DOHH2 (cell line): ENCODE measurements at regions not wholly inside any gene's neighbourhood (a gene's known extent, or its start where the extent isn't known, plus 50 kb on each side); places are given as distances from the start of the nearest gene placed in this dataset.

ENCODE experiments used
- H3F3A ChIP-seq: fragments of 200-600 bp; sonication (generic), shearing (Covaris generic); 2 replicates; pipeline ENCODE4 v1.6.0; 2016; ENCODE audit warnings: antibody characterized with exemption, mild to moderate bottlenecking; ENCODE audit not compliant: control insufficient read depth, insufficient read depth
- H3K27ac ChIP-seq: fragments of 200-600 bp; sonication (generic); 2 replicates; pipeline ENCODE4 v1.5.1; 2014; ENCODE audit warnings: low read depth, mild to moderate bottlenecking, low read length, moderate library complexity
- H3K27me3 ChIP-seq: fragments of 200-600 bp; sonication (generic); 2 replicates; pipeline ENCODE4 v1.6.1; 2014; ENCODE audit warnings: mild to moderate bottlenecking, low read length, mixed read lengths; ENCODE audit not compliant: control insufficient read depth
- H3K36me3 ChIP-seq: fragments of 200-600 bp; sonication (generic); 2 replicates; pipeline ENCODE4 v1.6.1; 2014; ENCODE audit warnings: mild to moderate bottlenecking, low read length, moderate library complexity, mixed read lengths; ENCODE audit not compliant: control insufficient read depth
- H3K4me1 ChIP-seq: fragments of 200-600 bp; sonication (generic); 2 replicates; pipeline ENCODE4 v1.6.1; 2014; ENCODE audit warnings: mild to moderate bottlenecking, low read length, mixed read lengths; ENCODE audit not compliant: control insufficient read depth
- H3K4me2 ChIP-seq: fragments of 200-600 bp; sonication (generic); 2 replicates; pipeline ENCODE4 v1.6.0; 2014; ENCODE audit warnings: mild to moderate bottlenecking, low read length, moderate library complexity
- H3K4me3 ChIP-seq: fragments of 200-600 bp; sonication (generic); 2 replicates; pipeline ENCODE4 v1.5.1; 2014; ENCODE audit warnings: mild to moderate bottlenecking, low read length, mixed read lengths
- H3K79me2 ChIP-seq: fragments of 200-600 bp; sonication (generic); 2 replicates; pipeline ENCODE4 v1.6.1; 2014; ENCODE audit warnings: mild to moderate bottlenecking, low read length, mixed read lengths; ENCODE audit not compliant: control insufficient read depth
- H3K9me2 ChIP-seq: fragments of 200-600 bp; sonication (generic); replicated peaks from 2 replicates; pipeline ENCODE4 v1.6.1; 2014; ENCODE audit warnings: mild to moderate bottlenecking, low read length, mixed read lengths; ENCODE audit not compliant: control insufficient read depth
- H3K9me3 ChIP-seq: fragments of 200-600 bp; sonication (generic); 2 replicates; pipeline ENCODE4 v1.6.1; 2014; ENCODE audit warnings: antibody characterized with exemption, low read length, mixed read lengths; ENCODE audit not compliant: control insufficient read depth, insufficient read depth
- H4K20me1 ChIP-seq: fragments of 200-600 bp; sonication (generic); 2 replicates; pipeline ENCODE4 v1.6.0; 2014; ENCODE audit warnings: low read depth, mild to moderate bottlenecking, antibody characterized with exemption, low read length, moderate library complexity; ENCODE audit not compliant: control insufficient read depth, insufficient read depth
- CTCF ChIP-seq: fragments of 200-600 bp; sonication (generic); IDR thresholded peaks from one replicate; pipeline ENCODE4 v1.5.1; 2014; ENCODE audit warnings: antibody characterized with exemption, mild to moderate bottlenecking, low read depth, low read length; ENCODE audit not compliant: poor library complexity, severe bottlenecking
- EZH2phosphoT487 ChIP-seq: fragments of 200-600 bp; sonication (generic); IDR thresholded peaks from 2 replicates; pipeline ENCODE4 v1.6.1; 2017; ENCODE audit warnings: borderline replicate concordance, mild to moderate bottlenecking, antibody characterized with exemption, low read length, moderate library complexity, mixed read lengths

DNA sequence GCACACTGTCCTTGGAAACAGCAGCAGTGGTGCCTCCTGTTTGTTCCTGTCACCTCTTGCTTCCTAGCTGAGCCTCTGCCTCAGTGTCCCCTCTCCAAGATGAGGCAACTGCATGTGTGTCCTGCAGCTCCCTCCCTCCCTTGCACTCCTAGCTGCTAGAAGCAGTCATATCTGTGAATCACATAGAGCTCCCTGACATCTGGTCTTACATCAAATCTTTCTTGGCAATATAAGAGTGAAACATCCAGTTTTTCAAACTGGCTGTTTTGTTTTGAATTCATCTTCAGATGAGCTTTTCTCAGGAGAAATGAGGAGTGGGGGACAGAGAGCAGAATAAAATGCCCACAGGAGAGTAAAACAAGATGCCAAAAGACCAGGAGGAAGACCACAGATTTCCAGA is 103.7 kb downstream of the VCPKMT start:
- no peaks in the 10 kb centered on the region for H3K27me3 ChIP-seq
- H3K27ac ChIP-seq: no peak overlapping the region
- H3K9me3 ChIP-seq: no peaks in the 10 kb centered on the region
- H3K4me3 ChIP-seq: no peak overlapping the region
- H3K36me3 ChIP-seq: no peaks in the 10 kb centered on the region
- H3K79me2 ChIP-seq: no peaks in the 10 kb centered on the region
- no peaks in the 10 kb centered on the region for H3K9me2 ChIP-seq
- H4K20me1 ChIP-seq: no peaks in the 10 kb centered on the region
- H3F3A ChIP-seq: no peaks in the 10 kb centered on the region
- peaks cover 20% of the 10 kb centered on the region for H3K4me1 ChIP-seq
- TF ChIP-seq EZH2phosphoT487: no peak
- no peak for TF ChIP-seq CTCF
- H3K4me2 ChIP-seq: no peak overlapping the region

GRCh38 chr14:50013198-50013918 is 103.0 kb downstream of the VCPKMT start:
- Histone ChIP-seq H3K27me3 (no peaks in the 10 kb centered on the region), H3K27ac (no peak overlapping the region), H3F3A (no peaks in the 10 kb centered on the region), H3K36me3 (no peaks in the 10 kb centered on the region), H3K9me3 (no peaks in the 10 kb centered on the region), H3K4me2 (no peak overlapping the region), H3K9me2 (no peaks in the 10 kb centered on the region), H3K79me2 (no peaks in the 10 kb centered on the region), H4K20me1 (no peaks in the 10 kb centered on the region), H3K4me1 (peaks cover 17% of the 10 kb centered on the region), H3K4me3 (no peak overlapping the region)
- TF ChIP-seq EZH2phosphoT487 (no peak), CTCF (no peak)

GRCh38 chr14:50013934-50014333 is 102.4 kb downstream of the VCPKMT start:
- H3K4me1 ChIP-seq: peaks cover 12% of the 10 kb centered on the region
- no peak overlapping the region for H3K4me3 ChIP-seq
- H3K4me2 ChIP-seq: no peak overlapping the region
- no peak for TF ChIP-seq EZH2phosphoT487
- no peak for TF ChIP-seq CTCF
- no peak overlapping the region for H3K27ac ChIP-seq
- H4K20me1 ChIP-seq: no peaks in the 10 kb centered on the region
- H3F3A ChIP-seq: no peaks in the 10 kb centered on the region
- no peaks in the 10 kb centered on the region for H3K79me2 ChIP-seq
- no peaks in the 10 kb centered on the region for H3K27me3 ChIP-seq
- H3K36me3 ChIP-seq: no peaks in the 10 kb centered on the region
- H3K9me3 ChIP-seq: no peaks in the 10 kb centered on the region
- no peaks in the 10 kb centered on the region for H3K9me2 ChIP-seq
